ENCODE measurements at regions not wholly inside any gene's neighbourhood (a gene's known extent, or its start where the extent isn't known, plus 50 kb on each side); places are given as distances from the start of the nearest gene placed in this dataset.

DNA sequence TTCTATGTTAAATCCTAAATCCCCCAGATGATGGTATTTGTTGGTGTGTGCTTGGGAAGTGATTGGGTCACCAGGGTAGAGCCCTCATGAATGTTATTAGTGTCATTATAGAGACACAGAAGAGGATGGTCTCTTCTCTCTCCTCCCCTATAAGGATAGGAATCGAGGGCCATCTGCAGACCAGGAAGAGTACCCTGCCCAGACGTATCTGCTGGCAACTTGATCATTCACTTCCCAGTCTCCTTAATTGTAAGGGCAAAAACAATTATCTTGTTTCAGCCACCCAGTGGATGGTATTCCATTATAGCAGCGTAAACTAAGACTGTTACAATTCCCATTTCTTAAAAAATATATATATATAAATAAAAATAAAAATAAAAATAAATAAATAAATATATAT is 892.2 kb downstream of the SI start:
- TF ChIP-seq, protein P1, sequence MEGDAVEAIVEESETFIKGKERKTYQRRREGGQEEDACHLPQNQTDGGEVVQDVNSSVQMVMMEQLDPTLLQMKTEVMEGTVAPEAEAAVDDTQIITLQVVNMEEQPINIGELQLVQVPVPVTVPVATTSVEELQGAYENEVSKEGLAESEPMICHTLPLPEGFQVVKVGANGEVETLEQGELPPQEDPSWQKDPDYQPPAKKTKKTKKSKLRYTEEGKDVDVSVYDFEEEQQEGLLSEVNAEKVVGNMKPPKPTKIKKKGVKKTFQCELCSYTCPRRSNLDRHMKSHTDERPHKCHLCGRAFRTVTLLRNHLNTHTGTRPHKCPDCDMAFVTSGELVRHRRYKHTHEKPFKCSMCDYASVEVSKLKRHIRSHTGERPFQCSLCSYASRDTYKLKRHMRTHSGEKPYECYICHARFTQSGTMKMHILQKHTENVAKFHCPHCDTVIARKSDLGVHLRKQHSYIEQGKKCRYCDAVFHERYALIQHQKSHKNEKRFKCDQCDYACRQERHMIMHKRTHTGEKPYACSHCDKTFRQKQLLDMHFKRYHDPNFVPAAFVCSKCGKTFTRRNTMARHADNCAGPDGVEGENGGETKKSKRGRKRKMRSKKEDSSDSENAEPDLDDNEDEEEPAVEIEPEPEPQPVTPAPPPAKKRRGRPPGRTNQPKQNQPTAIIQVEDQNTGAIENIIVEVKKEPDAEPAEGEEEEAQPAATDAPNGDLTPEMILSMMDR (IDR thresholded peaks at IDR 0.05; ENCODE audit: insufficient read depth, missing control alignments) = no peak
- FAIRE-seq (no peak), DNase-seq (ENCODE audit: insufficient read length, low spot score) (no peak)

DNA sequence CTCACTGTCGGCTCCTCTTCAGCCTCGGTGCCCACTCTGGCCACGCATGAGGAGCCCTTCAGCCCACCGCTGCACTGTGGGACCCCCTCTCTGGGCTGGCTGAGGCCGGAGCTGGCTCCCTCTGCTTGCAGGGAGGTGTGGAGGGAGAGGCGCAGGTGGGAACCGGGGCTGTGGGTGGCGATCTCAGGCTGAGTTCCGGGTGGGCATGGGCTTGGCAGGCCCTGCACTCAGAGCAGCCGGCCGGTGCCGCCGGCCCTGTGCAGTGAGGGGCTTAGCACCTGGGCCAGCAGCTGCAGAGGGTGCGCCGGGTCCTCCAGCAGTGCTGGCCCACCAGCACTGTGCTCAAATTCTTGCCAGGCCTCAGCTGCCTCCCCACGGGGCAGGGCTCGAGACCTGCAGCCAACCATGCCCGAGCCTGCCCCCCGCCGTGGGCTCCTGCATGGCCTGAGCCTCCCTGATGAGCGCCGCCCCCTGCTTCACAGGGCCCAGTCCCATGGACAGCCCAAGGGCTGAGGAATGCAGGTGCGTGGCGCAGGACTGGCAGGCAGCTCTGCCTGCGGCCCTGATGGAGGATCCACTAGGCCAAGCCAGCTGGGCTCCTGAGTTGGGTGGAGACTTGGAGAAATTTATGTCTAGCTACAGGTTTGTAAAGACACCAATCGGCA is 899.1 kb downstream of the SI start:
- FAIRE-seq = no peak
- no peak for DNase-seq (ENCODE audit: insufficient read length, low spot score)
- TF ChIP-seq, protein P1 (IDR thresholded peaks at IDR 0.05; ENCODE audit: insufficient read depth, missing control alignments) = no peak

DNA sequence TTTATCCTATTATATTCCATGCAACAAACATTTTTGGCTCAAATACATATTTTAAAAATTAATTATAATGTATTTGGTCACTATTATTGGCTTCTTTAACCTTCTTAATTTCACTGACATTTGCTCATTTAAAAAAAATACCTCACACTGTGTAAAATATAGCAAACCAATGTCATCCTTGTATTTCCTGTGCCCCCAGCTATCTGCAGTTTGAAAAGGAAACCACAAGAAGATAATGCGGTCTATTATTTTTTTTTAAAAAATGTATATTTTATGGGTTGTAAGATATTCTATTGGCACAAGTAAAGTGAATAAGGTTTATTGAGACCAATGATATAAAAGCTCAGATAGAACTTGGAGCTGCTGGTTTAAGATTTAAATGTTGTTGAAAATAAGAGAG is 904.2 kb downstream of the SI start:
- TF ChIP-seq, protein P1 (IDR thresholded peaks at IDR 0.05; ENCODE audit: insufficient read depth, missing control alignments) = no peak
- DNase-seq (ENCODE audit: insufficient read length, low spot score) (no peak), FAIRE-seq (no peak)

DNA sequence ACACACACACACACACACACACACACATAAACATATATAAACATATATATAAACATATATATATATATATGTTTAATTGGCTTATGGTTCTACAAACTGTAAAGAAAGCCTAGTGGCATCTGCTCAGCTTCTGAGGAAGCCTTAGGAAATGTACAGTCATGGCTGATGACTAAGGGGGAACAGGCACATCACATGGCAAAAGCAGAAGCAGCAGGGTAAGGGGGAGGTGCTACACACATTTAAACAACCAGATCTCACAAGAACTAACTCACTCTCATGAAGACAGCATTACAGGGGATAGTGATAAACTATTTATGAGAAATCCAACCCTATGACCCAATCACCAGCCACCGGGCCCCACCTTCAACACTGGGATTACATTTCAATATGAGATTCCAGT is 922.9 kb downstream of the SI start:
- TF ChIP-seq, protein P1 (IDR thresholded peaks at IDR 0.05; ENCODE audit: insufficient read depth, missing control alignments) = no peak
- no peak for FAIRE-seq
- DNase-seq (ENCODE audit: insufficient read length, low spot score) = no peak

DNA sequence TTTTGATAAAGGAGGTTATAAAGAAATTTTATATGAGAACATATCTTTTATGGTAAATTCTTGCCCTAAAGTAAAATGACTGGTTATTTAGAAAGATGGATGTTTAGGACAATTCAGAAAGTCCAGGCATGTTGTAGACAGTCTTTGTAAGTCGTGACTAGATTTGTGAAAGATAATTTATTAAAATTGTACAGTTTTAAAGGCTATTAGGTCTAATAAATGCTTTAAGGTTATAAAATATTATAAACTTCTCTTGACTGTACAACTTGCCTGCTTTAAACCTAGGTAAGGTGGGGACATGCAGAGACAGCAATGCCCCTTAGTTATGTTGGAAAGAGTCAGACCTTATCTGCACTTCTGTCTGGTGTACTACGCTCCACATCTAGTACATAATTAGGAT is 933.5 kb downstream of the SI start:
- FAIRE-seq (no peak), DNase-seq (ENCODE audit: insufficient read length, low spot score) (no peak)
- TF ChIP-seq, protein P1 (IDR thresholded peaks at IDR 0.05; ENCODE audit: insufficient read depth, missing control alignments) = no peak

DNA sequence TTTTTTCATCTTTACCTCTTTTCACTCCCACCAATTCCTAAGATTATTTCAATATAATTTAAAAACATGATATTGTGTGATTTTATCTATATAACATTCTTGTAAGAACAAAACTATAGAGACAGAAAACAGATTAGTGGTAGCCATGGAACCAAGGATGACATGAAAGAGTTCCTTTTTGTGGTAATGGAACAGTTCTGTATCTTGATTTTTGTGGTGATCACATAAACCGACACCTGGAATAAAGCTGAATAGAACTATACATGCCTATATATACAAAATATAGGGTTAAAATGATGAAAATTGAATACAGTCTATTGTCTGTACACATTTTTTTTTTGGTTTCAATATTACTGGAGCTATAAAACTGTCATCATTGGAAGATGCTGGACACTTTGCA is 945.4 kb downstream of the SI start:
- TF ChIP-seq, protein P1 (IDR thresholded peaks at IDR 0.05; ENCODE audit: insufficient read depth, missing control alignments) = no peak
- DNase-seq (ENCODE audit: insufficient read length, low spot score) = no peak
- FAIRE-seq = no peak
